Kidney epithelial cell (primary cell): ENCODE measurements at regions not wholly inside any gene's neighbourhood (a gene's known extent, or its start where the extent isn't known, plus 50 kb on each side); places are given as distances from the start of the nearest gene placed in this dataset.

Experiments
- DNase-seq: peaks from one replicate; pipeline ENCODE4 v3.0.0-alpha.2; 2010; ENCODE audit warnings: low read depth
- H3K27me3 ChIP-seq: 2 replicates; pipeline ENCODE4 v1.6.0; 2011; ENCODE audit warnings: low read length; ENCODE audit not compliant: control insufficient read depth, insufficient read depth
- H3K36me3 ChIP-seq: 2 replicates; pipeline ENCODE4 v1.5.1; 2011; ENCODE audit warnings: low read length; ENCODE audit not compliant: control insufficient read depth, insufficient read depth
- H3K4me3 ChIP-seq: 2 replicates; pipeline ENCODE4 v1.5.1; 2011; ENCODE audit warnings: low read depth, mild to moderate bottlenecking, control low read depth, low read length
- TF ChIP-seq, protein P1 (sequence below): IDR thresholded peaks from 2 replicates; pipeline ENCODE4 v1.5.1; 2011; ENCODE audit warnings: mild to moderate bottlenecking, moderate library complexity, low read length, control low read depth, inconsistent platforms; ENCODE audit not compliant: insufficient read depth, poor library complexity, severe bottlenecking

DNA sequence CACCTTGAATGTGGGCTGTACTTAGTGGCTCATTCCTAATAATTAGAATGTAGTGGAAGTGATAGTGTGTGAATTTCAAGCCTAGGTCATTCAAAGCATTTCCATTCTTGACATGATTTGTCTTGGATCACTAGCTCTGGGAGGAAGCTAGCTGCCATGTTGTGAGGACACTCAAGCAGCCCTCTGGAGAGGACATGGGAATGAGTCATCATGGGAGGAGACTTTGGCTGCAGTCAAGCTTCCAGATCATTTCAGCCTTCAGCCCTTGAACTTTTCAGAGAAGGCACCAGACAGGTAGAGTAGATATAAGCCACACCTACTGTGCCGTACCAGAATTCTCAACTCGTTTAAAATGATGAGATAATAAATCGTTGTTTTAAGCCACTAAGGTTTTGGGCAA, 506.9 kb downstream of the ZNF608 start:
- TF ChIP-seq, protein P1, sequence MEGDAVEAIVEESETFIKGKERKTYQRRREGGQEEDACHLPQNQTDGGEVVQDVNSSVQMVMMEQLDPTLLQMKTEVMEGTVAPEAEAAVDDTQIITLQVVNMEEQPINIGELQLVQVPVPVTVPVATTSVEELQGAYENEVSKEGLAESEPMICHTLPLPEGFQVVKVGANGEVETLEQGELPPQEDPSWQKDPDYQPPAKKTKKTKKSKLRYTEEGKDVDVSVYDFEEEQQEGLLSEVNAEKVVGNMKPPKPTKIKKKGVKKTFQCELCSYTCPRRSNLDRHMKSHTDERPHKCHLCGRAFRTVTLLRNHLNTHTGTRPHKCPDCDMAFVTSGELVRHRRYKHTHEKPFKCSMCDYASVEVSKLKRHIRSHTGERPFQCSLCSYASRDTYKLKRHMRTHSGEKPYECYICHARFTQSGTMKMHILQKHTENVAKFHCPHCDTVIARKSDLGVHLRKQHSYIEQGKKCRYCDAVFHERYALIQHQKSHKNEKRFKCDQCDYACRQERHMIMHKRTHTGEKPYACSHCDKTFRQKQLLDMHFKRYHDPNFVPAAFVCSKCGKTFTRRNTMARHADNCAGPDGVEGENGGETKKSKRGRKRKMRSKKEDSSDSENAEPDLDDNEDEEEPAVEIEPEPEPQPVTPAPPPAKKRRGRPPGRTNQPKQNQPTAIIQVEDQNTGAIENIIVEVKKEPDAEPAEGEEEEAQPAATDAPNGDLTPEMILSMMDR = no peak

GRCh38 chr5:124238350-124238749, 508.1 kb downstream of the ZNF608 start:
- Histone ChIP-seq H3K4me3 (no peak overlapping the region), H3K36me3 (no peaks in the 10 kb centered on the region), H3K27me3 (no peaks in the 10 kb centered on the region)
- TF ChIP-seq, protein P1 = no peak
- no peak for DNase-seq

More for the DNA sequence above, 506.9 kb downstream of the ZNF608 start:
- no peak for DNase-seq
- H3K27me3 ChIP-seq = no peaks in the 10 kb centered on the region
- no peaks in the 10 kb centered on the region for H3K36me3 ChIP-seq
- no peak overlapping the region for H3K4me3 ChIP-seq

DNA sequence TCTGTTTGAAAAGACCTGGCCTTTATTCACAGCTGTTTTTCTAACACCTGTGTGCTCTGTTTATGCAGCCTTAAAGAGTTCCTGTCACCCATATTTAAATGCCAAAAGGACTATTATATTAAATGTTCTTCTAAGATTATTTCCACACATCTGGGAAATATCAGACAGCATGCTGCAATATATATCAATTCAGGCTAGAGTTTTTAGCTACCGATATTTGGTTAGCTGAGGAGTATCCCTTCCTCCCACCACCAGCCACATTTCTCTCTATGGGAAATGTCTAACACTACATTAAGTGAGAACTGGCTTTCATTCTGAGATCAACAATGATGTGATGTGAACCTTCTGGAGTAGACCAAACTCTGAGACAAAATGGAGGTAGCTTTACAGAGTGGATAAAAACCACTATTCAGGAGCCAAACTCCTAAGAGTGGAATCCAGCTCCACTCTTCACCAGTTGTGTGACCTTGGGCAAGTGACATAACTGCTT, 509.2 kb downstream of the ZNF608 start:
- Histone ChIP-seq H3K27me3 (no peaks in the 10 kb centered on the region), H3K4me3 (no peak overlapping the region), H3K36me3 (no peaks in the 10 kb centered on the region)
- DNase-seq = no peak
- TF ChIP-seq, protein P1 = no peak

DNA sequence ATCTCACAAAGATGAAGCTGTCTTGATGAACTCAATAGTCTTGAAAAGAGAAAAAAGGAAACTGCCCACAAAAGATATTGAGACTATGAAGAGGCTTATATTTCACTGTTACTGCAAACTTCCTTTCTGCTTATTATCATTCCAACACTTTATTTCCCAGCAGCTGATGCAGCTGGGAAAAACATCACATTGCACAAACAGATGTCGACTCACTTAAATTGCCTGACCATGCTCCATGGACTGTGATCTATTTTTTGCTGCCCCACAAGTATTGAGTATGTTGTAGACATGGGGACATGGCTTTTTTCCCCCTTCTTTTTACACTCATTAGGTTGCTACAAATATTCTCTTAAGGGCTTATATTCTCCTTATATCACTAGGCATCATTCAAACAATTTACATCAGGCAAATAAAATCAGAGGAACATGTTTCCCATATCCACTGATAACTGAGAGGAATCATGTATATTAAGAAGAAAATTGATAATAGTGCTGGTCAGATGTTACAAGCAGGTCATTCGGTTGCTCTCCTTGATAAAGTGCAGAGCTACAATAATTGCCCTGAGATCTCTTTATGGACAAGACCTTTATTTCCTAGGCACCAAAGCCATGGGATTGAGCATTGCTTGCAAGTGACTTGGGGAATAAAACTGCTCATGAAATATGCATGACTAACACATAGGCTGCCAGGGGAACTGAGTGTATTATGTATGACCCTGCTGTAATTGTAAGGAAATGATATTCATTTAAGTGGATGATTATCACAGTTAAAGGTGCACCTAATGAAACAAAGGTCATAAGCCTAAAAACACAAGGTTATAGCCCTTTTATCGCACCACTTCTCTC, 509.9 kb downstream of the ZNF608 start:
- no peak overlapping the region for H3K4me3 ChIP-seq
- no peaks in the 10 kb centered on the region for H3K36me3 ChIP-seq
- H3K27me3 ChIP-seq = no peaks in the 10 kb centered on the region
- no peak for DNase-seq
- TF ChIP-seq, protein P1 = no peak

DNA sequence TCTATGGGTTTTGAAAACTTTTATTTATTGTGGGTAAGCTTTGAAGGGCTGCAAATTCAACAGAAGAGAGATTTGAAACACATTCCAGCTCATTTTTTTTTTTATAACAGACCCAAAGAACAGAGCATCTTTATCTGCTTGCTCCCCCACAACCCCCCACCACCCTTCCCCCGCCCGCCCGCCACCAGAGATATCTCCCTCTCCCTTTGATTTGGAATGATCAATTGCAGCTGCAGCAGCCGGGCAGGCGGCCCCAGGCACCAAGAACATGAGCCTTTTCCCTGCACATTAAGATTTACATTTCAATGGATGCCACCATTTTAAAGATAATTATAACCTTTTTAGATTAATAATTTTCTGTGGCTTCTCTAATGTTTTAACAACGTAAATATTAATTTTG, 510.9 kb downstream of the ZNF608 start:
- DNase-seq = no peak
- TF ChIP-seq, protein P1 = no peak
- Histone ChIP-seq H3K4me3 (no peak overlapping the region), H3K27me3 (no peaks in the 10 kb centered on the region), H3K36me3 (no peaks in the 10 kb centered on the region)
